B cell (primary cell): ENCODE measurements at regions not wholly inside any gene's neighbourhood (a gene's known extent, or its start where the extent isn't known, plus 50 kb on each side); places are given as distances from the start of the nearest gene placed in this dataset.

Source experiments
- ATAC-seq: fragments of 200-7000 bp; cut with Tn5 transposase; one replicate; pipeline ENCODE4 v1.10.0; 2021; ENCODE audit warnings: low read depth, mild to moderate bottlenecking, moderate number of reproducible peaks, moderate library complexity
- CTCF ChIA-PET: fragments of 350-600 bp; sonication (Branson Sonifier 250); formaldehyde crosslinking; loops from one replicate; lab custom pipeline; 2021; ENCODE audit warnings: antibody characterized with exemption, inconsistent platforms; lab: Charles Lee
- POLR2A ChIA-PET: fragments of 350-600 bp; sonication (Branson Sonifier 250); formaldehyde crosslinking; loops from one replicate; lab custom pipeline; 2021; ENCODE audit warnings: antibody characterized with exemption; lab: Charles Lee
- DNase-seq: peaks from one replicate; pipeline ENCODE4 v3.0.0; 2013
- H2AFZ ChIP-seq: 2 replicates; pipeline ENCODE4 v1.6.1; 2012; ENCODE audit warnings: mild to moderate bottlenecking, low read depth, low read length; ENCODE audit not compliant: insufficient read depth, poor library complexity, severe bottlenecking
- H3K27ac ChIP-seq, 2 donors: 1 replicate in 1 of 2; 2 replicates in 1 of 2; pipeline ENCODE4 v1.5.1; 2012 to 2013; ENCODE audit warnings: low read length in 2 of 2, mild to moderate bottlenecking in 2 of 2, moderate library complexity in 1 of 2
- H3K27me3 ChIP-seq, 4 experiments: fragments of 200-600 bp in 1 of 4; sonication (generic) in 1 of 4; replicated peaks in 1 of 4; 1 replicate in 2 of 4; 2 replicates in 2 of 4; pipeline versions ENCODE4 v1.6.1 to v1.7.0; 2013 to 2016; ENCODE audit warnings: low read length in 3 of 4, mild to moderate bottlenecking in 2 of 4, mixed read lengths in 1 of 4, moderate library complexity in 1 of 4; ENCODE audit not compliant: insufficient read depth in 4 of 4, control insufficient read depth in 3 of 4; ENCODE audit errors: control extremely low read depth in 1 of 4
- H3K36me3 ChIP-seq, 2 experiments: replicated peaks in 1 of 2; 1 replicate in 1 of 2; 2 replicates in 1 of 2; pipeline versions ENCODE4 v1.6.1 to v1.7.1; 2013; ENCODE audit warnings: low read length in 1 of 2; ENCODE audit not compliant: insufficient read depth in 2 of 2, control insufficient read depth in 1 of 2; ENCODE audit errors: control extremely low read depth in 1 of 2, extremely low read depth in 1 of 2
- H3K4me1 ChIP-seq, 2 donors: fragments of 200-600 bp in 1 of 2; sonication (generic) in 1 of 2; 1 replicate in 1 of 2; 2 replicates in 1 of 2; pipeline versions ENCODE4 v1.5.1 to v1.6.1; 2013 to 2017; ENCODE audit warnings: low read length in 2 of 2; ENCODE audit not compliant: control insufficient read depth in 2 of 2, insufficient read depth in 2 of 2
- H3K4me2 ChIP-seq: replicated peaks from 2 replicates; pipeline ENCODE3; 2012; ENCODE audit warnings: mild to moderate bottlenecking, low read depth, low read length; ENCODE audit not compliant: poor library complexity, severe bottlenecking
- H3K4me3 ChIP-seq, 5 experiments: fragments of 200-600 bp in 1 of 5; sonication (generic) in 1 of 5; 1 replicate in 3 of 5; 2 replicates in 2 of 5; pipeline versions ENCODE4 v1.5.1 to v1.7.0; 2011 to 2016; ENCODE audit warnings: low read length in 4 of 5, mild to moderate bottlenecking in 4 of 5, low read depth in 2 of 5, control low read depth in 1 of 5, moderate library complexity in 1 of 5; ENCODE audit not compliant: insufficient read depth in 1 of 5; ENCODE audit errors: control extremely low read depth in 1 of 5, extremely low read depth in 1 of 5
- H3K79me2 ChIP-seq: fragments of 200-600 bp; sonication (generic); one replicate; pipeline ENCODE4 v1.6.0; 2016; ENCODE audit warnings: low read length; ENCODE audit not compliant: control insufficient read depth, insufficient read depth
- H3K9ac ChIP-seq: fragments of 200-600 bp; sonication (generic); 2 replicates; pipeline ENCODE4 v1.6.1; 2017; ENCODE audit warnings: mild to moderate bottlenecking, low read length, moderate library complexity
- H3K9me3 ChIP-seq, 3 donors: one replicate each; pipeline versions ENCODE4 v1.6.1 to v1.7.1; 2013; ENCODE audit warnings: low read length in 2 of 3; ENCODE audit not compliant: control insufficient read depth in 2 of 3, insufficient read depth in 1 of 3; ENCODE audit errors: control extremely low read depth in 1 of 3
- H4K20me1 ChIP-seq: 2 replicates; pipeline ENCODE4 v1.6.0; 2012; ENCODE audit warnings: mild to moderate bottlenecking, low read length; ENCODE audit not compliant: insufficient read depth, control insufficient read depth, poor library complexity, severe bottlenecking
- H3K27ac Mint-ChIP-seq: one replicate; pipeline ENCODE4 v1.8.0; 2021; ENCODE audit warnings: mixed read lengths
- H3K27me3 Mint-ChIP-seq: one replicate; pipeline ENCODE4 v1.8.0; 2021; ENCODE audit warnings: mixed read lengths
- H3K4me1 Mint-ChIP-seq: one replicate; pipeline ENCODE4 v1.8.0; 2021; ENCODE audit warnings: mixed read lengths
- H3K4me3 Mint-ChIP-seq: one replicate; pipeline ENCODE4 v1.8.0; 2021; ENCODE audit warnings: mixed read lengths
- H3K9me3 Mint-ChIP-seq: one replicate; pipeline ENCODE4 v1.8.0; 2022; ENCODE audit warnings: mixed read lengths; ENCODE audit not compliant: insufficient read depth
- EZH2 ChIP-seq: IDR thresholded peaks from 2 replicates; pipeline ENCODE4 v1.6.1; 2012; ENCODE audit warnings: borderline replicate concordance, low read depth, mild to moderate bottlenecking, moderate library complexity, low read length; ENCODE audit not compliant: insufficient read depth, poor library complexity, severe bottlenecking
- WGBS: methylation state at CpG from one replicate; pipeline ENCODE4 v1.1.5; 2013; ENCODE audit warnings: missing lambda C conversion rate; ENCODE audit not compliant: insufficient coverage; 5-methylcytosine and 5-hydroxymethylcytosine counted together
- intact Hi-C: fragments of 100-400 bp; cut with micrococcal nuclease; formaldehyde crosslinking; loops from one replicate; pipeline ENCODE4 v1.10.0; 2022
- TF ChIP-seq, protein P1 (sequence below): fragments of 200-600 bp; IDR thresholded peaks from one replicate; pipeline ENCODE4 v1.8.0; 2022; ENCODE audit warnings: antibody characterized with exemption, mild to moderate bottlenecking

DNA sequence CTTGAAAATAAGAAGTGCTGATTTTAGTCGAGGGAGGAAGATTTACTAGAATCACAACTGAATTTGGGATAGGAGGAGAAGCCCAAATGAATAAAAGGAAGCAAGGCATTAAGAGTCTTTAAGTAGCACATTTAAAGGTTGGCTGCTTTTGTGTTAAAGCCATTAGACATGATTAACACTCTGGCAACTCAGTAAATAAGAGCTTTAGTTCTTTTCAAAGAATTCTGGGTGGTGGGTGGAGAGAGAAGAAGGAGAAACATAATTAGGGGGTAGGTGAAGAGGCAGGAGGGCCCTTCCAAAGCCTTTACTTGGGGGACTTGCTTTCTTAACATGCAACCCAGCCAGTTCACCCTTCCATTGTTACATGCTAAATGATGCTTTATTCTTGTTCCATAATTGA is 284.6 kb upstream of the SEL1L start:
- Mint-ChIP-seq H3K4me1 (no peaks in the 10 kb centered on the region), H3K27me3 (no peaks in the 10 kb centered on the region), H3K27ac (no peak overlapping the region), H3K4me3 (no peak overlapping the region), H3K9me3 (peaks cover 3% of the 10 kb centered on the region)
- ChIA-PET POLR2A (no interaction called here), CTCF (no interaction called here)
- Histone ChIP-seq H3K36me3 (no peaks in the 10 kb centered on the region), H3K27ac (no peak overlapping the region), H3K9ac (no peak overlapping the region), H3K27me3 (no peaks in the 10 kb centered on the region), H3K4me1 (no peaks in the 10 kb centered on the region), H2AFZ (no peak overlapping the region), H3K4me2 (no peak overlapping the region), H4K20me1 (no peaks in the 10 kb centered on the region), H3K4me3 (no peak overlapping the region), H3K9me3 (no peaks in the 10 kb centered on the region), H3K79me2 (no peaks in the 10 kb centered on the region)
- no CpG with 5 or more reads among the region's 1 CpG for WGBS
- TF ChIP-seq EZH2 = no peak
- TF ChIP-seq, protein P1, sequence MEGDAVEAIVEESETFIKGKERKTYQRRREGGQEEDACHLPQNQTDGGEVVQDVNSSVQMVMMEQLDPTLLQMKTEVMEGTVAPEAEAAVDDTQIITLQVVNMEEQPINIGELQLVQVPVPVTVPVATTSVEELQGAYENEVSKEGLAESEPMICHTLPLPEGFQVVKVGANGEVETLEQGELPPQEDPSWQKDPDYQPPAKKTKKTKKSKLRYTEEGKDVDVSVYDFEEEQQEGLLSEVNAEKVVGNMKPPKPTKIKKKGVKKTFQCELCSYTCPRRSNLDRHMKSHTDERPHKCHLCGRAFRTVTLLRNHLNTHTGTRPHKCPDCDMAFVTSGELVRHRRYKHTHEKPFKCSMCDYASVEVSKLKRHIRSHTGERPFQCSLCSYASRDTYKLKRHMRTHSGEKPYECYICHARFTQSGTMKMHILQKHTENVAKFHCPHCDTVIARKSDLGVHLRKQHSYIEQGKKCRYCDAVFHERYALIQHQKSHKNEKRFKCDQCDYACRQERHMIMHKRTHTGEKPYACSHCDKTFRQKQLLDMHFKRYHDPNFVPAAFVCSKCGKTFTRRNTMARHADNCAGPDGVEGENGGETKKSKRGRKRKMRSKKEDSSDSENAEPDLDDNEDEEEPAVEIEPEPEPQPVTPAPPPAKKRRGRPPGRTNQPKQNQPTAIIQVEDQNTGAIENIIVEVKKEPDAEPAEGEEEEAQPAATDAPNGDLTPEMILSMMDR = no peak
- no peak for DNase-seq
- no peak for ATAC-seq
- intact Hi-C loops = no loop called here

- intact Hi-C loops = no loop called here
- no peak overlapping the region for H3K27ac Mint-ChIP-seq
- Histone ChIP-seq H3K4me3 (no peak overlapping the region), H3K79me2 (no peaks in the 10 kb centered on the region), H3K36me3 (no peaks in the 10 kb centered on the region), H3K9me3 (no peaks in the 10 kb centered on the region), H2AFZ (no peak overlapping the region), H3K27me3 (no peaks in the 10 kb centered on the region), H3K9ac (no peak overlapping the region), H3K27ac (no peak overlapping the region), H3K4me1 (no peaks in the 10 kb centered on the region), H3K4me2 (no peak overlapping the region), H4K20me1 (no peaks in the 10 kb centered on the region)
- H3K27me3 Mint-ChIP-seq = no peaks in the 10 kb centered on the region
- CTCF ChIA-PET = no interaction called here
- no peak overlapping the region for H3K4me3 Mint-ChIP-seq
- peaks cover 3% of the 10 kb centered on the region for H3K9me3 Mint-ChIP-seq
- no peak for ATAC-seq
- DNase-seq = no peak
- POLR2A ChIA-PET = no interaction called here
- no peaks in the 10 kb centered on the region for H3K4me1 Mint-ChIP-seq
- TF ChIP-seq, protein P1 = no peak
- TF ChIP-seq EZH2 = no peak
- 69% methylated on average over 5 of the region's 5 CpGs for WGBS
Observed at GRCh38 chr14:81819344-81819743, 285.7 kb upstream of the SEL1L start.
